ENCODE measurements at regions not wholly inside any gene's neighbourhood (a gene's known extent, or its start where the extent isn't known, plus 50 kb on each side); places are given as distances from the start of the nearest gene placed in this dataset.

DNA sequence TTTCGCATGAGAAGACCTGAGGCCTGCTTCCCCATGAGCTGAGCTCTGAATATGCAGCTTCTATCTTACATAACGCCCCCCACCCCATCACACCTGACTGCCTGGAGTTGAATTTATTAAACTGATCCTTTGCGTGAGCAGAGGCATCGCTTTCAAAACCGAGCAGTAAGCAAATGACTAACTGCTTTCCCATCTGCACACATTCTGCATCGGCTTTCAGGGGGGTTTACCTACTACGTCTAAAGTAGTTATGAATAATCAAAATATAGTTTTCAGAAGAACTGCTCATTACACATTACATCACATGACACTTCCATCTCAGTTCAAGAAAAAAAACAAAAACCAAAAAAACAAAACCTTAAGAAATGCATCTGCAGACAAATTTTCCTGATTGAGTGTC lies 54.7 kb upstream of the EGR2 start:
- 94% methylated on average over 2 of the region's 7 CpGs for WGBS (ENCODE audit: insufficient coverage)
- H3K36me3 ChIP-seq (ENCODE audit: control insufficient read depth, insufficient read depth, low read length), result no peaks in the 10 kb centered on the region
- no peaks in the 10 kb centered on the region for H3K27me3 ChIP-seq (ENCODE audit: control insufficient read depth, insufficient read depth, low read length)
- no peaks in the 10 kb centered on the region for H3K4me1 ChIP-seq (ENCODE audit: control insufficient read depth, insufficient read depth, low read length)
- no peaks in the 10 kb centered on the region for H3K9me3 ChIP-seq (ENCODE audit: control insufficient read depth, insufficient read depth, low read length)
- no peak for DNase-seq (ENCODE audit: low read depth in 4 of 6, low spot score in 6 of 6)
- H3K27ac ChIP-seq (ENCODE audit: low read depth, low read length), result no peak overlapping the region
- no peak overlapping the region for H3K4me3 ChIP-seq (ENCODE audit: low read depth, low read length)

DNA sequence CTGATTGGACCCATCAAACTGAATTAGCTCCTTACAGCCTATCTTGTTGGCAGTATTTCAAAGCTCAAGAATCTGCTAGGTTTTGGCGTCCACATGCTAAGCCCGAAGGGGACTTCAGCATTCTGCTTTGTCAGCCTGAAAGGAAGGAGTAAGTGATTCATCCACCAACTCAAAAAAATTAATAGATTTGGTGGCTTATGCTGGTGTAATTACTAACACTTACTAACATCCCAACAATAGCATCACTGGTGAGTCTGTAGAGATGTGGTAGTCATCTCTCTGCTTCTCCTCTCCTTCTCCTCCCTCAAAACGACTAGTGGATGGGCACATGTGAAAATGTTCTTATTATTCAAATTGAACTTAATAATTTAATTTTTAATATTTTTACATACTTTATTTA lies 53.8 kb upstream of the EGR2 start:
- Histone ChIP-seq H3K4me1 (ENCODE audit: control insufficient read depth, insufficient read depth, low read length) (no peaks in the 10 kb centered on the region), H3K4me3 (ENCODE audit: low read depth, low read length) (no peak overlapping the region), H3K27me3 (ENCODE audit: control insufficient read depth, insufficient read depth, low read length) (no peaks in the 10 kb centered on the region), H3K9me3 (ENCODE audit: control insufficient read depth, insufficient read depth, low read length) (no peaks in the 10 kb centered on the region), H3K27ac (ENCODE audit: low read depth, low read length) (no peak overlapping the region), H3K36me3 (ENCODE audit: control insufficient read depth, insufficient read depth, low read length) (no peaks in the 10 kb centered on the region)
- WGBS (ENCODE audit: insufficient coverage), result no CpG with 5 or more reads among the region's 3 CpGs
- DNase-seq (ENCODE audit: low read depth in 4 of 6, low spot score in 6 of 6), result no peak

DNA sequence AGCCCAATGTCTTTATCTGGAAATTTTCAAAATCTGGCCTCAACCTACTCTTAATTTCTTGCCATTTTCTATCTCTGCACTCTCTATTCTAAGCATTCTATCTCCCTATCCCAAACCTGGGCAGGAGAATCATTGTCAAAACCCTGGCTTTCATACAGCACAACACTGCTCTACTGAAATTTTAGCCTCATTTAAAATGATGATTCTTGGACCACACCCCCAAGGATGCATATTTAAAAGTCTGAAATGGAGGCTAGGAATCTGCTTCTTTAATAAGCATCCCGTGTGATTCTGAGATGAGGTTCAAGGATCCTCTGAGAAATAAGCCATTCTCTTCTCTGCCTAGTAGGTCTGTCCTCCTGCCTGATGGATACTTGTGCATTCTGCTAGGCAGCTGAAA lies 50.8 kb upstream of the EGR2 start:
- H3K9me3 ChIP-seq (ENCODE audit: control insufficient read depth, insufficient read depth, low read length), result no peaks in the 10 kb centered on the region
- no peak for DNase-seq (ENCODE audit: low read depth in 4 of 6, low spot score in 6 of 6)
- no peak overlapping the region for H3K4me3 ChIP-seq (ENCODE audit: low read depth, low read length)
- no CpG with 5 or more reads among the region's 1 CpG for WGBS (ENCODE audit: insufficient coverage)
- no peak overlapping the region for H3K27ac ChIP-seq (ENCODE audit: low read depth, low read length)
- no peaks in the 10 kb centered on the region for H3K4me1 ChIP-seq (ENCODE audit: control insufficient read depth, insufficient read depth, low read length)
- H3K27me3 ChIP-seq (ENCODE audit: control insufficient read depth, insufficient read depth, low read length), result no peaks in the 10 kb centered on the region
- H3K36me3 ChIP-seq (ENCODE audit: control insufficient read depth, insufficient read depth, low read length), result no peaks in the 10 kb centered on the region

DNA sequence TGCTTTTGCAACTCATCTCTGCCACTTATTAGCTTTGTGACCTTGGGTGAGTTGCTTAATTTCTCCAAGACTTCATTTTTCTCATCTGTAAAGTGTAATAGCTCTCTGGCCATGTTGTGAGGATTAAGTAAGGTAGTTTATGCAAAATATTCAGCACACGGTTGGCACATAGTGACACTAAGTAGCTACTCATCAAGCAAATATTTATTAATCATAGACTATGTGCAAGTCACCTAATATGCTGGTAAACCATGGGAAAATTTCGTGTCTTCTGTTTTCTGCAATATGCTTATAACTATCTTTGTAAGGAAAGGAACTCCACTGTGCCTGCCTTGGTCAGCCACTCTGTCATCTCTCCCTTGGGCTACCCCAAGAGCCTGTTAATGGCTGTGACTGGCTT lies 50.3 kb upstream of the EGR2 start:
- no CpG with 5 or more reads among the region's 2 CpGs for WGBS (ENCODE audit: insufficient coverage)
- DNase-seq (ENCODE audit: low read depth in 4 of 6, low spot score in 6 of 6), result no peak
- Histone ChIP-seq H3K4me3 (ENCODE audit: low read depth, low read length) (no peak overlapping the region), H3K4me1 (ENCODE audit: control insufficient read depth, insufficient read depth, low read length) (no peaks in the 10 kb centered on the region), H3K9me3 (ENCODE audit: control insufficient read depth, insufficient read depth, low read length) (no peaks in the 10 kb centered on the region), H3K27ac (ENCODE audit: low read depth, low read length) (no peak overlapping the region), H3K36me3 (ENCODE audit: control insufficient read depth, insufficient read depth, low read length) (no peaks in the 10 kb centered on the region), H3K27me3 (ENCODE audit: control insufficient read depth, insufficient read depth, low read length) (no peaks in the 10 kb centered on the region)
